Transverse colon (tissue), 3 donors: ENCODE measurements at regions not wholly inside any gene's neighbourhood (a gene's known extent, or its start where the extent isn't known, plus 50 kb on each side); places are given as distances from the start of the nearest gene placed in this dataset.

Experiments used
- POLR2A ChIP-seq: fragments of 450-650 bp; IDR thresholded peaks from one replicate; pipeline ENCODE4 v1.6.1; 2016; ENCODE audit warnings: antibody characterized with exemption, mild to moderate bottlenecking, moderate library complexity
- TF ChIP-seq, protein P1 (sequence below), 5 experiments: fragments of 200-600 bp in 3 of 5; fragments of 450-650 bp in 2 of 5; sonication (generic) in 3 of 5; IDR thresholded peaks; 1 replicate in 2 of 5; 2 replicates in 3 of 5; pipeline ENCODE4 v1.5.1; 2016 to 2017; ENCODE audit warnings: antibody characterized with exemption in 5 of 5, inconsistent platforms in 3 of 5, mild to moderate bottlenecking in 2 of 5, moderate library complexity in 1 of 5

DNA sequence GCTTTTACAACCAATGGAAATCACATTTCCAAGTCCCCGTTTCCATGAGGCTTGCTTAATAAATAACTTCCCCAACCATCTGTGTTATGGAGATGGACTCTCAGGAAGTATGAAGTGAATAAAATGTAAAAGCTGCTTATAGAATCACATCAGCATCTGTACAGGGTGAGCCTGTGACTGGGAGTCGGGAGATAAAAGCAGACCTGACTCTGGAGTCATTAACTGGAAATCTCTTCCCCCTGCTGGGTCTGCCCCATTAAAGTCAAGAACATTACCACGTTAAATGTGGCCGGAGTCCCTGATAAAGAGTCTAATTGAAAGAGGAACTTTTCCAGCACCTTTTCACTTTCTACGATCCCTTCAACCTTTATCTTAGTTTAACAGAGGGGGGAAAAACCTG lies 368.5 kb downstream of the DOK5 start:
- TF ChIP-seq, protein P1, sequence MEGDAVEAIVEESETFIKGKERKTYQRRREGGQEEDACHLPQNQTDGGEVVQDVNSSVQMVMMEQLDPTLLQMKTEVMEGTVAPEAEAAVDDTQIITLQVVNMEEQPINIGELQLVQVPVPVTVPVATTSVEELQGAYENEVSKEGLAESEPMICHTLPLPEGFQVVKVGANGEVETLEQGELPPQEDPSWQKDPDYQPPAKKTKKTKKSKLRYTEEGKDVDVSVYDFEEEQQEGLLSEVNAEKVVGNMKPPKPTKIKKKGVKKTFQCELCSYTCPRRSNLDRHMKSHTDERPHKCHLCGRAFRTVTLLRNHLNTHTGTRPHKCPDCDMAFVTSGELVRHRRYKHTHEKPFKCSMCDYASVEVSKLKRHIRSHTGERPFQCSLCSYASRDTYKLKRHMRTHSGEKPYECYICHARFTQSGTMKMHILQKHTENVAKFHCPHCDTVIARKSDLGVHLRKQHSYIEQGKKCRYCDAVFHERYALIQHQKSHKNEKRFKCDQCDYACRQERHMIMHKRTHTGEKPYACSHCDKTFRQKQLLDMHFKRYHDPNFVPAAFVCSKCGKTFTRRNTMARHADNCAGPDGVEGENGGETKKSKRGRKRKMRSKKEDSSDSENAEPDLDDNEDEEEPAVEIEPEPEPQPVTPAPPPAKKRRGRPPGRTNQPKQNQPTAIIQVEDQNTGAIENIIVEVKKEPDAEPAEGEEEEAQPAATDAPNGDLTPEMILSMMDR (IDR thresholded peaks at IDR 0.05): no peak
- no peak for TF ChIP-seq POLR2A
